ENCODE measurements at regions not wholly inside any gene's neighbourhood (a gene's known extent, or its start where the extent isn't known, plus 50 kb on each side); places are given as distances from the start of the nearest gene placed in this dataset.

DNA sequence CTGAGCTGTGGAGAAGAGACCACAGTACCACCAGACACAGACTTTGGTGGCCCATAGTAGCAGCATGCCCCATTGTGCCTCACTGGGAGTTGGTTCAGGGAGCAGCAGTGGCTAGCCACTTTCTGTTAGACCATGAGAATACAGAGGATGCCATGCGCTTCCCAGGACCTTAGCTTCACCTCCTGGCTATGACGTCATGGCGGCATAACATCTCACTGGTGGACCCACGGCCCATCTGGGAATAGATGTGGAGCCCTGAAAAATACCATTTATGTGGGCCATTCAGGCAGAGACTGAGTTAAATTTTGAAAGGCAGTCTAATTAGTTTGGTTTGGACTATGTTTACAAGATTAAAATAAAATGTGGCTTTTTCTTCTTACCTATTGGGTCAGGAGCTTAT lies 55.1 kb upstream of the NMD3 start:
- TF ChIP-seq, protein P1, sequence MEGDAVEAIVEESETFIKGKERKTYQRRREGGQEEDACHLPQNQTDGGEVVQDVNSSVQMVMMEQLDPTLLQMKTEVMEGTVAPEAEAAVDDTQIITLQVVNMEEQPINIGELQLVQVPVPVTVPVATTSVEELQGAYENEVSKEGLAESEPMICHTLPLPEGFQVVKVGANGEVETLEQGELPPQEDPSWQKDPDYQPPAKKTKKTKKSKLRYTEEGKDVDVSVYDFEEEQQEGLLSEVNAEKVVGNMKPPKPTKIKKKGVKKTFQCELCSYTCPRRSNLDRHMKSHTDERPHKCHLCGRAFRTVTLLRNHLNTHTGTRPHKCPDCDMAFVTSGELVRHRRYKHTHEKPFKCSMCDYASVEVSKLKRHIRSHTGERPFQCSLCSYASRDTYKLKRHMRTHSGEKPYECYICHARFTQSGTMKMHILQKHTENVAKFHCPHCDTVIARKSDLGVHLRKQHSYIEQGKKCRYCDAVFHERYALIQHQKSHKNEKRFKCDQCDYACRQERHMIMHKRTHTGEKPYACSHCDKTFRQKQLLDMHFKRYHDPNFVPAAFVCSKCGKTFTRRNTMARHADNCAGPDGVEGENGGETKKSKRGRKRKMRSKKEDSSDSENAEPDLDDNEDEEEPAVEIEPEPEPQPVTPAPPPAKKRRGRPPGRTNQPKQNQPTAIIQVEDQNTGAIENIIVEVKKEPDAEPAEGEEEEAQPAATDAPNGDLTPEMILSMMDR (IDR thresholded peaks at IDR 0.05) = no peak
- TF ChIP-seq EP300 (IDR thresholded peaks at IDR 0.05; ENCODE audit: borderline replicate concordance in 1 of 2, low read depth in 1 of 2, low read length in 1 of 2) = no peak
- TF ChIP-seq YY1 (IDR thresholded peaks at IDR 0.05; ENCODE audit: low read depth) = no peak
- TF ChIP-seq FOXM1 (IDR thresholded peaks at IDR 0.05; ENCODE audit: low read depth) = no peak
- TF ChIP-seq RFX5 (IDR thresholded peaks at IDR 0.05; ENCODE audit: low read length) = no peak
- TF ChIP-seq TAF1 (IDR thresholded peaks at IDR 0.05; ENCODE audit: borderline replicate concordance, low read depth, low read length) = no peak
